H1 (cell line): ENCODE measurements at regions not wholly inside any gene's neighbourhood (a gene's known extent, or its start where the extent isn't known, plus 50 kb on each side); places are given as distances from the start of the nearest gene placed in this dataset.

Experiments used
- CHD1 ChIP-seq: IDR thresholded peaks from 2 replicates; pipeline ENCODE4 v1.6.1; 2012; ENCODE audit warnings: low read depth, low read length, improper control_type of control experiment
- HDAC2 ChIP-seq, 2 experiments: fragments of 300-600 bp in 1 of 2; sonication (generic) in 1 of 2; IDR thresholded peaks; 2 replicates each; pipeline ENCODE4 v1.6.1; 2011 to 2012; ENCODE audit warnings: low read depth in 2 of 2, low read length in 2 of 2, mild to moderate bottlenecking in 2 of 2, moderate library complexity in 2 of 2, borderline replicate concordance in 1 of 2, inconsistent platforms in 1 of 2
- NANOG ChIP-seq: IDR thresholded peaks from 2 replicates; pipeline ENCODE4 v1.6.1; 2011; ENCODE audit warnings: low read length, low read depth, mild to moderate bottlenecking, inconsistent platforms; ENCODE audit not compliant: insufficient read depth, poor library complexity, severe bottlenecking

- TF ChIP-seq HDAC2 (IDR thresholded peaks at IDR 0.05; ENCODE audit: borderline replicate concordance in 1 of 2, low read depth in 2 of 2, low read length in 2 of 2) (no peak), NANOG (no peak), CHD1 (no peak)
These were observed 310.1 kb upstream of the C16orf82 start (continued) for GRCh38 chr16:26756633-26757032.
